Right forelimb (tissue), 1 donor: ENCODE measurements at regions not wholly inside any gene's neighbourhood (a gene's known extent, or its start where the extent isn't known, plus 50 kb on each side); places are given as distances from the start of the nearest gene placed in this dataset.

Experiments used
- DNase-seq: peaks from one replicate; pipeline ENCODE4 v3.0.0-alpha.2; 2018

DNA sequence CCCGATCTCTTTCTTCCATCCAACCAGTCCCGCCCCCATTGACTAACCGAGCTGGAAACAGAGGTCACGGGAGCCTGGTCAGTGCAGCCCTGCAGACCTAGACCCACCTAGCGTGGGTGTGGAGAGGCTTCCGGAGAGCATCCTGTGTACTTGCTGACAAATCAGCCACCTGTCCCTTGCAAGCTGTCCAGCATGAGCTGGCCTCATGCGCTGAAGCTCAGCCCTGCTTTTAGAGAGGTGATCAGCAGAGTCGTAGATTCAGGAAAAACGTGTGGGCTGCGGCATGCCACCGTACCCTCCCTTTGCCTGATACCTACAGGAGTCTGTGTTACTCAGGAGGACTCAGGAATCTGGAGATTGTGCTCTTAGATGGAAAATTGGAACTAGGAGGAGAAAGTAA lies 80.3 kb upstream of the UQCRFS1 start:
- no peak for DNase-seq

DNA sequence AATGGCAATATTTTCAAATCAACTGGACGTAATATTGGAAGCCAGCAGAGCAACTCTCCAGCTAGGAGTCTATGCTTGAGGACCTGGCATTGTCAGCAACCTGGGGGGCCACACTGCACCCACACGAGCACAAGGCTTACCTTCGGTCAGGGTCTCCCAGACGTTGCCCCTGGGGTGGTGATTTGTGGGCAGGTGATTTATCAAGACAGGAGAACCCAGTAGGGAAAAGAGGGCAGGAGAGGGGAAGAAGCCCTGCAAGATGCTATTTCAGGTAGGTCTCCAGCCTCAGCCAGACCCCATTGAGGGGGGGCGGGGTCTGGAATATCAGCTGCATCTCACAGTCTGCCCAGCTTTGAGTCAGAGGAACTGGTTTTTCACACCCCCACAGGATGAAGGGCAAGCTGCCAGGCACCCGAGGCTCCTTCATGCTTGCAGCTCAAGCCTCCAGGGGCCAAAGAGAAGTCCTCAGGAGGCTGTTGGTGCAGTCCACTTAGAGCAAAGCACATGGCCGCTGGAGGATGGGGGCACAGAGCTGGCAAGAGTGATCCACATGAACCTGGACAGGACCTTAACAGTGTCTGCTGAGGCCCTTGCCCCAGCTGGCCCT lies 80.9 kb upstream of the UQCRFS1 start:
- no peak for DNase-seq

DNA sequence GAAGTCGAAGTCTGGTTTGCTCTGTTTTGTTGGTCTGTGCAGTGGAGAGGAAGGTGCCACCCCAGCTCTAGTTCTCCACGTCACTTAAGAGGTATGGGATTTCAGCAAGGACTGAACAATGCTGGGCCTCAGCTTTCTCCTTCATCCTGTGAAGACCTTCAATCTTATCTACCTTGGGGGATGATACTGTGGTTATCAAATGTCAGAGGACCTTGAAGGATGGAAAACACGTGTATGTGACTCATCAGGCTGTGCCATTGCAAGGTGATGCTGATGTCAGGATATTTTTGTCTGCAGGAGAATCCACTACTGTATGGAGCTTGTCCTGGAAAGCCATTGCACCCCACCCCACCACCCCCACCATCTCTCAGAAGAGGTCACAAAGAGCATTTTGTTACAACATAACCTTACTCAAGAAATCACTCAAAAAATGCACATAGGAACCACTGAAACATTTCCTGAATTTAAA lies 81.4 kb upstream of the UQCRFS1 start:
- no peak for DNase-seq

DNA sequence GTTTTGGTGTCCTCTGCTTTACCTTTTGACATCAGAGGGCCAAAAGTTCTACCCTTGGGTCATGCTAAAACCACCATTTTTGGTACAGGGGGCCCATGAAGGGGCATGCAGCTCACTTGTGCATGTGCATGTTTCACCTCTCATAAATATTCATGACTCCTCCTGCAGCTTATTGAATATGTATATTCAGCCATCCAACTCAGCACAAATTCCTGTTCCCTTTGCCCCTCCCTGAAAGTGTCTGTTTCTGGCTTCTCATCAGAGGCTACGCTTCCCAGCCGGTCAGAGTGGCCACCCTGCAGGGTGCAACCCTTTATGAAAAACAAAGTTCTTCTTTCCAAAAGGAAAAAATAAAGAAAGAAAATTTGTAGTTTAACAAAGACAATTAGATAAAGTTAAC lies 82.3 kb upstream of the UQCRFS1 start:
- no peak for DNase-seq

DNA sequence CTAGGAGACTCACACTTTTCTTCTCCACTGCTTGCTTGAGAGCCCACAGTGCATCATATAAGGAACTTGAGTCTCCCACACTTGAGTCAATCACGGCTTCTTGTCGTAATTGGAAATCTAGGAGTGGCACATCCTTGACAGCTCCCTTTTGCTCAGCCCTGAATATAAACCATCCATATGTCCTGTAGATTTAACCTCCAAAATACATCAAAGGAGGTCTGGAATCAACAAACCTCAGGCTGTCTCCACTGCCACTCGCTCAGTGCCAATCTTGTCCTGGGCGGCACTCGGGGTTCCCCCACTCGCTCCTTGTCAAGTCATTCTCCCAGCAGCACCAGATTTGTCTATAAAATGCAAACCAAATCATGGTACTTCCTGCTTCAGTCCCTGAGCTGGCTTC lies 84.4 kb upstream of the UQCRFS1 start:
- no peak for DNase-seq

DNA sequence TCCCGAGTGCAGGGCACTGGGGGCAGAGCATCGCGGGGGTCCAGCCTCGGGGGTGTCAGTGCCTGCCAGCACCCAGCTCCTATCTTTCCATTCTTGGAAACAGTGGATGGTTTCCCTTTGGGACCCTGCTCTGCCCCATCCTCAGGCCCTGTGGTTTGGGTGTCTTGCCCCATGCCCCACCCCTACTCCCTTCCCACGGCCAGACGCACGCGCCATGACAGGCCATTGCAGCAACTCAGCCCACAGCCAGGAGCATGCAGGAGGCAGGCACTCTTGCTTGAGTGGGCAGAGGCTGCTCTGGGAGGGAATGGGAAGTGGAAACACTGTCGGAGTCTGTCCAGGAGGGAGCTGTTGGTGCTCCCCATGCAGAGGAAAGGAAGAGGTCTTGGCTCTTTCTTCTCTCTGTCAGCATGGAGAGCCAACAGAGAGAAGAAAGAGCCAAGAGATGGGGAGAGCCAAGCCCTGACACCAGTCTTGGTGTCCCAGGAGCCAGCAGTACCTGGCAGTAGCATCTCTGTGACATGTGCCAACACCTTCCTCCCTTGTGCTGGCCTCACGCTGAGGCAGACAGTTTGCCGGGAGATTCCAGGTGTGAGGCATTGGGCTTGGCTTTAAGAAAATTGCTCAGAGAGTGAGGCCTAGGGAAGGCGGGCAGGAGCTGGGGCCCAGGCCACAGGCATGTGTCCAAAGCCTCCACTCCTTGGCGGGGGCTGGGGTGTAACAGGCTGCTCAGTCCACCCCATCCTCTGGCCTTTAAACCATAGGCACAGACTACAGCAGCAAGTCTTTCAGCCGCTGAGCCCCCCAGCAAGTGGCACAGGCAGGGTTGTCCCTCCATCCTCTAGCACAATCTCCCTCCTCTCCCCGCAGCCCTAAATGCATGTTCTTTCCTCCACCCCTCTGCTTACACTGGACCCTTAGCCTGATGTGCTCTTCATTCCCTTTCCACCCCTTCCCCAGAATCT lies 86.7 kb upstream of the UQCRFS1 start:
- peak; percentile 59 for DNase-seq

DNA sequence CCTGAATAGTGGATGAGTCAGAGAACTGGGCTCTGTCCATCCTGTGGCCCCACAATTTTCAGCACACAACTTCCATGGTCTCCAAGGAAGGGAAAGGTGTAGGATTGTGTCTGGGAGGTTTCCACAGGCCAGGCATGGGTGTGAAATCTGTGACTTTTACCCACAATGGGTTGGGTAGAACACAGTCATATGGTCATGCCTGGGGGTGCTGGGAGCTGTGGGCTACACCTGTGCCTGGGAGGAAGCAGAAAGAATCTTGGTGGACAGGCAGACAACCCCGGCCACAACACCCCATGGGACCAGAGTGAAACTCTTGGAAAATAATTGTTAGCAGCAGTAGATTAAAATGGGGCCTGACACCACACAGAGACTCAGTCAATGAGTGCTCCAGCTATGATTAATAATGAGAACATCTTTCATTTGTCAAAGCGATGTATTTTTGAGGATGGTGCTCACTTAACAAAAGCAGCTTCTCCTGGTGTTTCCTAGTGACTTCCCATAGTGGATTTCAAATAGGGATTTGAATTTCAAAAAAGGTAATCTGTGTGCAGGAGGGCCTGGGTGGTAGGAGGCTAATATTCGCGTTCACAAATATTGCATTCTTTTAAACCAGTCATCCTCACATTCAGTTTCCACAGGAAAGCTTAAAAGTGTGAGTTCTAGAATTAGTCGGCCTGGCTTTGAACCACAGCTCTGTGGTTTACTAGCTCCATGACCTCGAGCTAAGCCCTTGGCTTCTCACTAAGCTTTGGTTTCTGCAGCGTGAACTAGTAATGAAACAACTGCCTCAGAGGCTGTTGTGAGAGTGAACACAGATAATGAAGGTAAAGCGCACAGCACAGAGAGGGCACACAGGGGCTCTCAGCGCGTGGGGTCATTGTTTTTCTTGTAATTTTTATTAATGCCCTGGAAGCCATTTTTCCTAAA lies 89.3 kb upstream of the UQCRFS1 start:
- DNase-seq: no peak

DNA sequence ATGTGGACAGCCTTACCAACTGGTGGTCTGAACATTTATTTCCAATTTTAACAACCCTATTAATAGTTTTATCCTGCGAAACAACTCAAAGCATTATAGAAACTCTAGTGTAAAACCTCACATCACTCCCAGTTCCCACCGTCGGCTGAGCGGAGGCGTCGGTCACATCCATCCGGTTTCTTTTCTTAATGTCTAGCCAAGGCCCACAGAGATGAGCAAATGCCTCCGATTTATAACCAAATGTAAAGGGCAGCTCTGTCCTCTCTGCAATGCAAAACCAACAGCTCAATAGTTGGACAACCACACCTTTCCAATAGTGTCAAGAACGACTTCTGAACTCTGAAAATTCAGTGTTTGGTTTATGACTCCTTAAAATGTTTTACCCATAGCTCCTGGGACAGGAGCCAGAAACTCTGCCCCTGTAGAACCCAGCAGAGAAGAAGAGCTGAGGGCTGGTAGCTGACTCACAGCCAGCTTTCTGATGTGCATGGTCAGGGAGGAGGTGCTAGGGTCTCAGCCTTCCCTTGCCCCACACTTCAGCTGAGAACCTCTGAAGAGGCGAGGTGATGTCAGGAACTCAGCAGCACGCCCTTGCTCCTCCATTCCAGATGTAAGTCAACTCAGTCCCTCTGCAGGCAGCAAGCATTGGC lies 90.2 kb upstream of the UQCRFS1 start:
- DNase-seq: no peak

DNA sequence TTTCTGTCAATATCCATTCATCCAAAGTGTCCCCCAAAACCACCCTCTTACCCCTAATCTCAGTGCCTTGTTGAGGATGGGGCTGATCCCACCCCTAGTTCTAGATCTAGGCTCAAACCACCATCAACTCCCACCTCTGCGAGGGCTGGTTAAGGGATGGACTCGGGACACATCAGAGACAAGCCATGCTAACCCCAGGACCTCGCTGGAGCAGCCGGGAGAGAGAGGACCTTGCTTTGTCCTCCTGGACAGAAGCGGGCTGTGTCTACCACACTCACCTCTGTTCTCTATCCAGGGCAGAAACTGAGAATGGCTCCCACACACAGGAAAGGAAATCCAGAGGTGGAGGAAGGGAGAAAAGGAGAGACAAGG lies 90.8 kb upstream of the UQCRFS1 start:
- no peak for DNase-seq

DNA sequence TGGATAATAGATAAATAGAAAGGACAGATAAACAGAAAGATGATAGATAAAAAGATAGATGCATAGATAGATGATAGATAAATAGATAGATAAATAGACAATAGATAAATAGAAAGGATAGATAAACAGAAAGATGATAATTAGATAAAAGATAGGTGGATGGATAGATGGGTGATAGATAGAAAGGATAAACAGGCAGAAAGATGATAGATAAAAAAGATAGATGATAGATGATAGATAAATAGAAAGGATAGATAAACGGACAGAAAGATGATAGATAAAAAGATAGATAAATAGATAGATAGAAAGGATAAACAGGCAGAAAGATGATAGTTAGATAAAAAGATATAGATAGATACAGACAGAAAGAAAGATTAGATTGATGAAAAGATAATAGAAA lies 92.3 kb upstream of the UQCRFS1 start:
- DNase-seq: no peak

DNA sequence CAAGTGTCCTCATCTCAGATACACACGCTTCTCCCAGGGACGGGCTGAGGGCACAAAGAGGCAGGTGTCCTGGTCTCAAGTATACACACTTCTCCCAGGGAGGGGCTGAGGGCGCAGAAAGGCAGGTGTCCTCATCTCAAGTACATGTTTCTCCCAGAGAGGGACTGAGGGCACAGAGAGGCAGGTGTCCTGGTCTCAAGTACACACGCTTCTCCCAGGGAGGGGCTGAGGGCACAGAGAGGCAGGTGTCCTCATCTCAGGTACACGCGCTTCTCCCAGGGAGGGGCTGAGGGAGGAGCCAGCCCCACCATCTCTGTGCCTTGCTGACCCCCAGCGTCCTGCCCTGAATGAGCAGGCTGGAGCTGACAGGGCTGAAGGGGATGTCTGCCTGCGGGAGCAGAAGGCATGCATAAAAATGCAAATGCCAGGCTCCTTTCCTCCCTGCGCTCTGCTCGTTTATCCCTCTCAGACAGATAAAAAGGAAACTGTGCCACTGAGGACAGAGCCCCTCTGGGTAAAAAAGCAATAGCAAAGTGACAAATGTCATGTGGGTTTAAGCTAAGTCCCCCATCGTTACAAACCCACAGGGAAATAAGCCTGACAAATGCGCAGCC lies 96.1 kb upstream of the UQCRFS1 start:
- no peak for DNase-seq

DNA sequence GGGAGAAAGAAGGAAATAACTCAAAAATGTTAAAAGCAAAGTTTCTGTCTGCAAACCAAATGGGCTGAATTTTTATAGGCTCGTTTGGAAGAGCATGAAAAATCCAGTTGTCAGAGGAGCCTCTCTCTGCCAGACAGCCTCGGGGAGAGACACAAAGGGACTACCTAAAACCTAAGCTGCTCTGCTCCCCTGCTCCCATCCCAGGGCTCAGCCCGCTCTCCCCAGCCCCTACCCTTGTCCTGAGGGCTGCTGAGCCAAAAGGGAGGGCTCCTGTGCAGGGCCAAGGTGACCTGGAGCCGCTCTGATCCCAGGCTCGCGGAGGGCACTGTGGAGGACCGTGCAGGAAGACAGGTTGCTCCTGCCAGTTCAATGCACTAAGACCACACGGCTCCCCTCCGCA lies 96.7 kb upstream of the UQCRFS1 start:
- no peak for DNase-seq

DNA sequence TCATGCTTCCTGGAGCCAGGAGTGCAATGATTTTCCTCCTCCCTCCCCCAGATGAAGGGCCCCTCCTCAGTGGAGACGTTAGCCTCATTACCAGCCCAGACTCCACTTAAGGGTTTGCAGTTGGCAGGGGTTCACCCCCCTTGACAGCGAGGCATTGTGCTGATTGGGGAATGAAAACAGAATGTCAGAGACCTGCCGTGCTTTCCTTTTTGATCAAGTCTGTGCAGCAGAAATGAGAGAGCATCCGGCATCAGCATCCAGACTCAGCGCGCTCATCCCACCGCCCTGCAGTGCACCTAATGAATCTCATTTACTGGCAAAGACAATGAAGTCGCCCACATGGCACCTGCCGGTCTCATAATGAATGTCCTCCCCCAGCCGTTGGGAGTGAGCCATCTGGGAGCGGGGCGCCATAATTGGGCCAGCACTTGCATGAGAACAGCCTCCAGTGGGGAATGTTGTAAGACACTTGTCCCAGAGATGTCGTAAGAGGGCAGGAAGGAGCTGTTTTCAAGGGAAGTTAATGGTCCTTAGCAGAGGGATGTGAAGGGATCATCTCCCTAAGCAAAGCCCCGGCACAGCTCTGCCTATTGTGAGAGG lies 98.3 kb upstream of the UQCRFS1 start:
- DNase-seq: no peak

DNA sequence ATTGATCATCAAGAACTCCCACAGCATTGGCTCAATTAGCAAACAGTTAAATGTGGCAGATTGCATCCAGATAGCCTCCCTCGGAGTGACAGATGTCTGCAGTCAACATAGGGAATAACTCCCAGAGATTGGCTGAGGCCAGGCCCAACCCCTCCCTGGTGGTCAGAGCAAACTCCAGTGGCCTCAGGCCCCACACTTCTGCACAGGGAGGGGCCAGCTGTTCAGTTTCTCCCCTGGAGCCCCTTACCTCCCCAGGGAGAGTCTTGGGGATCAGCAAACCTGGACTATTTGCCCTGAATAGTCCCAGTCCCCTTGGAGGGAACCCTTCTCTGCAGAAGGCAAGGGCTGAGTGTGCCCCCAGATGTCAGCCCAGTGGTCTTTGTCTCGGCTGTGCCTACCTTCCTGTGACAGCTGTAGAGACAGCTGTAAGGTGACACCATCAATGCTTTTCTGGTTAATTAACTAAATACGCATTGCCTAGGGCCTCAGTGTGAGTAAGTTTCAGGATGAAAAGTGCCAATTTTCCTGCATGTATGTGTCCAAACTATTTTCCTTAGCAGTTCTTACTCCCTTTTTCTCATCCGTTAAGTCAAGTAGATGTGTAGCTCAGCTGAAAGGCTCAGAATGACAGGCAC lies 102.7 kb upstream of the UQCRFS1 start:
- no peak for DNase-seq

DNA sequence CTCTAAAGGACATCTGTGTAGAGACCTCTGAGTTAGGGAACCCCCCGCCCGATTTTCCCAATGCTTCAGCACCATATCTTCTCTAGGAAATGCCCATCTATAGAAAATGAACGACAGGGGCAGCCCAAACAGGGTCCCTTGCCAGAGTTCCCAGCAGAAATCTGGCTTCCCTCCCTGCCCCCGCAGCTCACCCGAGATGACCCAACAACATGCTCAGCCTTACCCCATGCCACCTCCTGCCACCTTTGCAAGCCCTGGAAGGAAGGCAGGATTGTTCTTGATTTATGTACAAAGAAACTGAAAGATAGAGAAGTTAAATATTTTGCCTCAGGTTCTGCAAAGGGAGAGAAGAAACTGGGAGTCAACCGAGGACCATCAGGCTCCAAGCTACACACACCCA lies 105.6 kb upstream of the UQCRFS1 start:
- no peak for DNase-seq

DNA sequence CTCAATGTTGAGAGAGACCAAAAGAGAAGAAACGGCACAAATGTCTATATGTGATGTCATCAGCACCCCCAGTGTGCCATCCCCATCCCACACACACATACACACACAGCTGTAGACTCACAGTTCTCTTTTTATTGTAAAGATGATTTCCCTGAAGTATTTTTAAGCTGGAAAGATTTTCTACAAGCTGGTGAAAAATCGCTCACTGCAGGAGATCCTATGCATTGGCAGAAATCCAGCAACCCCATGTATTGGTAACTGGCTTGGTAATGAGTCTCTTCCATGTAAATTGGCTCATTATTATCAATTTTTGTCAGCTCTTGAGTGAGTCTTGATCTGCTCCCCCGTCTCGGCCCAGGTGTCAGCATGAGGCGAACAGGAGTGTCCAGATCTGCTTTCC lies 107.1 kb upstream of the UQCRFS1 start:
- DNase-seq: peak; percentile 23

DNA sequence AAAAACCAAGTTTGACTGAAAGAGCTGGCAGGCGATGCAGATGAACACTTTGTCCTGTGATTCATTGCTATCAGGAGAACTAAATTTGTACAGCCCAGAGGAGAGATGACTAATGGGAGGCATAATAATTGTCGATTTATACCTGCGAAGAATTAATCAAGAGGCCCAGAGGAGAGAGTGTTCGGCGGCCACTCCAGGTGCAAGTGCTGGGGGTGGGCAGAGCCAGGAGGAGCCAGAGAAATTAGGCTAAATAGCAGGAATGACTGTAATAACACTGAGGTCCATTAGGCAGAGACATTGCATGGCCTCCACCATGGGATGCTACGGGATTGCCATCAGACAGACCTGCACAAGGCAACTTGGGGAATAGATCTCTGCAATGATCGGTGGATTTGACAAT lies 107.7 kb upstream of the UQCRFS1 start:
- DNase-seq: peak; percentile 36

DNA sequence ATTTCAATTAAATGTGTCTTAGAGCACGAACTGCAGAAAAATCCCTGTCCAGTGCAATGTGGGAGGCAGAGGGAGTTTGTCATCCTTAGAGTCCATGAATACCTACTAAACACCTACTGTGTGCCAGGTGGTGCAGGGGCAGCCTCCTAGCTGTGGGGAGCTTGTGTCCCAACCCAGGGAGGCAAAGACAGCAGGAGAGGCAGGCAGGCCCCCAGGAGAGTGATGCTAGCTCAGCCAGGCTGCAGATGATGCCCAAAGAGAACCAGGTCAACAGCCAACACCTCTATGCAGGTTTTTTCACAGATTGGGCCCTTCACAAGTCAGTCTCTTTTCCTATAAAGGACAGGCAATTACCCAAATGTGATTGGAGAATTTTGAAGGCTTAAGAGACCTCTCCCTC lies 108.2 kb upstream of the UQCRFS1 start:
- DNase-seq: peak; percentile 1

DNA sequence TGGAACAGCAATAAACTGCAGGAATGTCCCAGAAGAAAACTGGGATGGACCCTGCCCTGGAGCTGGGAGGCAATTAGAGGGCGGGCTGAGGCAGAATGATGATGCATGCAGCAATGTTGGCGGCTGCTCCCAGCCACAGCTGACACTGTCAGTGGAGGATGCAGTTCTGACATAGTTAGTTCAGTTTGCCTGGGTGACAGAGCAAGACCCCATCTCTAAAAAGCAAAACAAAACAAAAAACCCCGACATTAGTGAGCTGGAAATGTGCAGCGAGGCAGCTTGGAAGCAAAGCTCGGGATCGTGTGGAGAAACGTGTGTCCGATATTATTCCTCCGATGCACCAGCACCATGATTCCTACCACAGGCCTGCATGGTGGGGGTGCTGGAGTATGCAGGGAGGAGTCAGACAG lies 110.1 kb upstream of the UQCRFS1 start:
- peak; percentile 40 for DNase-seq

DNA sequence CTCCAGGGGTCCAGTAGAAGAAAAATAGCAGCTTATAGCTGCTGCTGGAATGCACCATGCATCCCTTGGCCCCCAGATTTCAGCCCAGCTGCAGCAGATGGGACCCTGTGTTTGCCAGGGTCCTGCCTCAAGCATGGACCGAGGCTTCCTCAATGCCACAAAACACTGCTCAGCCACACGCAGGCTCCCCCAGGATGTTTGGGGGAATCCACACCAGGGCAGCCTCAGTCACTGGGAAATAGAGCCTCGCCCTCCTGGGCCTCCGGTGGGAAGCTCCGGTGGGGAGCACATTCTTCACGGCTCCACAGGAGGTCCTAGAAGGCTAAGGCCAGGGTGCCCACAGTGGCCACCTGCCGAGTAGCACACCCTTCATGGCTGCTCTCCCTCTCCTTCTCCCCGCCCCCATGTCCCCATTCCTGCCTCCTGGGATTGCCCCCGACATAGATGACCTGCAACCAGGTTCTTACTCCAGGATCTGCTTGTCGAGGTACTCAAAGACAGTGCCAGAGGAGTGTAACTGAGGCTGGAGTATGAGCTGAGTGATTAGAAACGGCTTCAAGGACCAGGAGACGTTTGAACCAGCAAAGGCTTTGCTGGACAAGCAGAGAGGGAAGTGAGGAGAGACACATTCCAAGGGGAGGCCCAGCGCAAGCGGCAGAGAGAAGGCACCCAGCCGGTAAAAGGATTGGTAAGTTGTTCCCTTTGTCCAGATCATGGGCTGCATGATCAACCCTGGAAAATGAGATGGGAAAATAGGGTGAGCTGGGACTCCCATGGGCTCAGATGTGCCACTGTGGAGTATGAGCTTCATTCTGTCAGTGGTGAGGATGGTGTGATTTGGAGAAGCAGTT lies 110.7 kb upstream of the UQCRFS1 start:
- peak; percentile 24 for DNase-seq
